Hematopoietic multipotent progenitor cell treated with erythropoietin and hydrocortisone succinate and interleukin-3 and kit ligand, for 15 days (in vitro differentiated cells): ENCODE measurements at regions not wholly inside any gene's neighbourhood (a gene's known extent, or its start where the extent isn't known, plus 50 kb on each side); places are given as distances from the start of the nearest gene placed in this dataset.

Experiments
- DNase-seq: peaks from one replicate; pipeline ENCODE4 v3.0.0-alpha.2; 2015; ENCODE audit warnings: low spot score

DNA sequence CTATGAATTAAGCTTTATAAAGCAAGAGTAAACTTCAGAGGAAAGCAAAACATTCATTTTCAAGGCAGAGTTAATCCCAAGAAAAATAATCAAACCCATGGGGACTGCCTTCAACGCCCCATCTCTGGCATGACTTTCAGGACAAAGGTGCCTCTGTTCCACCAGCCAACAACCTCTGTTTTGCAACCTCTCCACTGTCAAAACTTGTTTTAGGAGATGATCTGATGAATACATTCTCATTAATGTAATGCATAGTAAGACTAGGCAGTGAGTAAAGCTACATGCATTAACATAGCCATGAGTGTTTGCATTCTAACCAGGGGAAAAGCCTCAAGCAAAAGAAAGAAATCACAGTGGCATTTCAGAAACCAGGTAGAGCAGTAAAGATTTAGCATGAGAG, 357.0 kb downstream of the FBXO15 start:
- DNase-seq, result no peak

GRCh38 chr18:73787316-73787715, 360.3 kb downstream of the FBXO15 start:
- DNase-seq, result no peak

DNA sequence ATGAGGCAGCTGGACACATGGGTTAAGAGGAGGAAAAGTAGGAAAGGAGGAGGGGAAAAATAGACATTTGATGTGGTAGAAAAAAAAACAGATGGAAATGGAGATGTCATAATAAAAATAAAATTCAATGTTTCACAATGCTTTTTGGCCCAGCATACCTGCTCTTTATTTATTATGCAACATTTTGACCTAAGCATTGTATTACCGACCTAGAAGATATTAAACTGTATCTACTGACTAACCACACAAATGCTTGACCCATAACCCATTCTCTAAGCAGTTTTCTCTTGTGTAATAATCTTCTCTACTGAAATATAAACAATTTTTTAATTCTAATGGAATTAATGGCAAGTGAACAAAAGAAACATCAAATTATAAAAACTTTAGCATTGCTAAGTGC, 362.3 kb downstream of the FBXO15 start:
- DNase-seq, result no peak

DNA sequence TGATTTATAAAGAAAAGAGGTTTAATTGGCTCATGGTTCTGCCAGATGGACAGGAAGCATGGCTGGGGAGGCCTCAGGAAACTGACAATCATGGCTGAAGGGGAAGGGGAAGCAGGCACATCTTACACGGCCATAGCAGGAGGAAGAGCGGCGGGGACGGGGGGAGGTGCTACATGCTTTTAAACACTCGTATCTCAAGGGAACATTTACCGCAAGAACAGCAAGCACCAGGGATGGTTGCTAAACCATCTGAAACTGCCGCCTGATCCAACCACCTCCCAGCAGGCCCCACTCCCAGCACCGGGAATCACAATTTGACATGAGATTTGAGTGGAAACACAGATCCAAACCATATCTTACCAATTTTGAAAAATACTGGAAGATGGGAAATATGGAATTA, 362.8 kb downstream of the FBXO15 start:
- DNase-seq, result no peak

DNA sequence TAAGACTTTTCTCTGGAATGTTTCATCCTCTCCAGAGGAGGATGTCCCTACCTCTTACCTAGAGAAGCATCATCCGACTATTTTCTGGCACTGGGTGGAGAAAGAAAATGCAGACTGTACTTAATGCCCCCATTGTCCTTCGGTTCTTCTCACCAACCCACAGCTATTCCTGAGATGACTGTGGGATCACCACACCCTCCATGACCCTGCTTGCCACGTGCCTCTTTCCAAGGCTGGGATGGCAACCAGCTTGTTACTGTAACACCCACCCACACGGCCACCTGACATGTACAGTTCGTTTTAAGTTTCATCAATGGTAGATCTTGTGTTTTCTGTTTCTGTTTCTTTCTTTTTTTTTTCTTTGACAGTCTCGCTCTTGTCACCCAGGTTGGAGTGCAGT, 365.2 kb downstream of the FBXO15 start:
- no peak for DNase-seq

DNA sequence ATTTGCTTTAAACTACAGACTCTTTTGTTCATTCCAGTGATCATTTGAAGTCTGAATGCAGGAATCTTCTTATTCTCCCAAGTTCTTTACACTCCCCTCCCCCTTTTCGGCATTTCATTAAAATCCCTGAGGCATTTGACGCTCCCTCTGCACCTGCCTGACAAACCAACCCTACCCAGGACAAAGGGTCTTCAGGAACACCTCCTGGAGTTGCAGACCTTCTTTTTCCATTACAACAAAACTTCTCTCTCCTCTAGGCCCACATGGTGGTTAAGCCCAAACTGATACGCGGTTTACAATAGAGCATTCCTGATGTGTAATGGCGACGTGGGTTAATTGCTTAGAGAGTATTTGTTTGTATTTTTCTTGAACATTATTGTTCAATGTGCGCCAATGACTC, 367.4 kb downstream of the FBXO15 start:
- DNase-seq, result no peak

- DNase-seq, result no peak
These were observed 369.6 kb downstream of the FBXO15 start for GRCh38 chr18:73778032-73778359.

- DNase-seq, result no peak
These were observed 370.1 kb downstream of the FBXO15 start for GRCh38 chr18:73777356-73778031.

- DNase-seq, result no peak
These were observed 372.7 kb downstream of the FBXO15 start for GRCh38 chr18:73774811-73775509.

- DNase-seq, result no peak
These were observed 379.6 kb downstream of the FBXO15 start for GRCh38 chr18:73768043-73768442.

- no peak for DNase-seq
These were observed 380.6 kb downstream of the FBXO15 start for GRCh38 chr18:73766910-73767515.

GRCh38 chr18:73758446-73758845, 389.2 kb downstream of the FBXO15 start:
- DNase-seq, result no peak

GRCh38 chr18:73756256-73757091, 391.2 kb downstream of the FBXO15 start:
- no peak for DNase-seq

- no peak for DNase-seq
These were observed 394.7 kb downstream of the FBXO15 start for GRCh38 chr18:73752965-73753364.

DNA sequence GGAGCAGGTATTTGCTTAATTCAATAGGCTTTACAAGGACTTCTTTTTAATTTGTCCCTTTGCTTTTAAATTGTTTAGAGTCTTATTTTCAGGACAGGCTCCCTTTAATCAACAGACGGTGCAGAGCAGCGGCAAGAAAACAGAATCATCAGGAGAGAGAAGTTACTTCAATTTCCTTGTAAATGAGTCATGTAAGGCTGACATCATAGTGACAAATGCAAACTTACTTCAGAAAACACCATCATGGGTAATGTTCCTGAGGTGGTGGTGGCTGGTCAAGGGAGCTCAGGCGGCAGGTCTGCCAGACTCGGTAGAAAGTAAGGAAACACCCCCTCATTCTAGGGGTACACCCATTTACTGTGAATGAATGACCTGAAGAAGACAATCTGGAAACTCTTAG, 395.1 kb downstream of the FBXO15 start:
- DNase-seq, result no peak

DNA sequence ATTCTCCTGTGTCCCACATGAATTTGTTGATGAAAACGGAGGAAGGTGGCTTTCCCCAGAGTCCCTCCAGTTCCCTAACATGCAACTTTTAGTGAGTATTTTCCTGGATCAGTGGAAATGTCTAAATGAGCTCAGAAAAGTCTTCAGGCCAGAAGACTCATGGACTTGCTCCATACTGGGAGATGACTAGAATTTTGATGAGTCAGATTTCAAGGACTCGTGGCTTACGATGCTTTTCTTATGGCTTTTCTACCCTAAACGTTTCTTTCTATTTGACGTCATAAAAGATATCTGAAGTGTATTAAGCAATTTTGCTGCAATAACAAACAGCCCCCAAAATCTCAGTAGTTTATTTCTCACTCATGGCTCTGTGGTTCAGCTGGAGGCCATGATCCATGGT, 397.6 kb downstream of the FBXO15 start:
- no peak for DNase-seq

GRCh38 chr18:73749304-73749703, 398.3 kb downstream of the FBXO15 start:
- no peak for DNase-seq

DNA sequence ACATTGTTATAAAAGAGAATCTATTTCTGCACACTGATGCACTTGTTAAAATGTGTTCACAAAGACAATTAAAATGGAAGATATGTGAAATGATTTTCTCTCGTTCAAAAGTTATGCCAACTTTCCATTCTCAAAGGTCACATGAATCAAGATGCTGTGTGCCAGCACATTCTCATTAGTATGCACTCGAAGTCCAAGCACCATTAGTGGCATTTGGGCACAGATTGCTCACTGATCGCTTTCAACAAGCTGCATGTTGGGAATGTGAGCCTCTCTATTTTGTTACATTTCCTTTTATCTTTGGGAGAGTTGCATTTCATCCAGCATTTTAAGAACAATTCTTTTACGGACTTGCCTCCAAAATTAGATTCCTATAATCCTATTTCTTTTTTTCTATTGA, 398.9 kb downstream of the FBXO15 start:
- DNase-seq, result no peak

- DNase-seq, result no peak
These were observed 401.5 kb downstream of the FBXO15 start for GRCh38 chr18:73746101-73746500.

GRCh38 chr18:73742957-73743356, 404.7 kb downstream of the FBXO15 start:
- no peak for DNase-seq

DNA sequence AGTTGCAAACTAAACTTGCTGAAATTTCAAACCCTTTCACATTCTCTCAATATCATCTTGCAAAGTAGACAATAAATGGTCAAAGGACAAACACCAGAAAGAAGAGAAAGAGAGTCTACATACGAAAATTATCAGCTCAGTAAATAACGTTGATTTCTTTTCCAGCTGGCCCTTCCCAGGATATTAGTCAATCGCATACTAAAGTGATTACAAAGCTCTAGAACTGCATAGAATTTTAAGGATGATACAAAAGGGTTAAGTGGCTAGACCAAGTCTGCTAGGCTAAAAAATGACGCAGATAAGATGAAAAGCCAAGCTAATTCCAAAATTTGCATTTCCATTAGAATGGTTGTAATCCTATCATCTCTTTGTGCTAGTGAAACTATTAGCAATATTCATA, 405.7 kb downstream of the FBXO15 start:
- no peak for DNase-seq

DNA sequence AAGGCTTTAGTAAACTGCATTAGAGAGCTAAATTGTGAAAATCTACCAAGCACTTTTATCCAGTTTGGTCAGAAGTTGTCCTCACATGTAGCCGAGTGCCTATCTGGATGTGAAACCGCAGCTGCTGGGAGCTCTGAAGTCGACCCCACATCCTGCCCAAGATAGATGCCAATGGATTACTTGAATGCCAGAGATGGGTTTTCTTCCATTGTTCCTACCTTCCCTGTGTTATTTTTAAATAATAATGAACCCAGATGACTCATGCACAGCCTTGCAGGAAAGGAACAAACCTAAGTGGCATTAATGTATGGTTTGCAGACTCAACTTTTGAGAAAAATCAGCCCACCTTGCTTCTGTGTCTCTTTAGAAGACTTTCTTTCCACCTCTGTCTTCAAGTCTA, 408.5 kb downstream of the FBXO15 start:
- DNase-seq, result no peak

DNA sequence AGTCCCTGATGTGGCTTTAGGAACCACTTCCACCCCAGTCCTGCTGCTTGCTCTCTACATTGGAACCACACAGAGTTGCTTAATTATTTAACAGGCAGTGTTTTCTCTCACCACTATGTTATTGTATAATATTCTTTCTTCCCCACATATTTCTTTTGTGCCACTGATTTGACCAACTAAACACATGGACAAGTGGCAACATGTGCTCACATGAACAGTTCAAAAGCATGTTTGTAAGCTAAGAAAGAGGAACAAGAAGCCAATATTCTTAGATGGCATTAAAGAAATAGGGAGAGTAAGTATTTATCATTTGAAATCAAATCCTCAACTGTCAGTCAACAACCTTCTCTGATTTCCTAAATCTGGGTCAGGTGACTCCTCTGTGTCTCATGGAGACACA, 409.6 kb downstream of the FBXO15 start:
- DNase-seq, result no peak
